ENCODE measurements at regions not wholly inside any gene's neighbourhood (a gene's known extent, or its start where the extent isn't known, plus 50 kb on each side); places are given as distances from the start of the nearest gene placed in this dataset.

DNA sequence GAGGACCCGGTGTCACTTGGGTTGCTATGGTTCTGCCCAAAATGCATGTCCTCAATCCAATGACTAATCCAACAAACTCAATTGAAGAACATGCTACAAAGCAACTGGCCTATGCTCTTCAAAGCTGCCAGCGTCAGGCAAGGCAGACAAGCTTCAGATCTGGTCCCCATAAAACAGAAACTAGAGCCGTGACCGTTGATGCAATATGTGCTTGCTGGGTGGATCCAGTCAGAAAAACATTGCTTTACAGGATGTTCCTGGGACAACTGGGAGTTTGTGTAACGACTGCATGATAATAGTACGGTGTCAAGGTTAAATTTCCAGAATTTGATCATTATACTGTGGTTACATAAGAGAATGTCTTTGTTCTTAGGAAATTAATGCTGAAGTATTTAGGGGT is 120.7 kb upstream of the CTBP2 start:
- no peak for FAIRE-seq
- DNase-seq, result no peak
- 72 to 73% methylated on average over 6 of the region's 6 CpGs for WGBS, 2 donors

DNA sequence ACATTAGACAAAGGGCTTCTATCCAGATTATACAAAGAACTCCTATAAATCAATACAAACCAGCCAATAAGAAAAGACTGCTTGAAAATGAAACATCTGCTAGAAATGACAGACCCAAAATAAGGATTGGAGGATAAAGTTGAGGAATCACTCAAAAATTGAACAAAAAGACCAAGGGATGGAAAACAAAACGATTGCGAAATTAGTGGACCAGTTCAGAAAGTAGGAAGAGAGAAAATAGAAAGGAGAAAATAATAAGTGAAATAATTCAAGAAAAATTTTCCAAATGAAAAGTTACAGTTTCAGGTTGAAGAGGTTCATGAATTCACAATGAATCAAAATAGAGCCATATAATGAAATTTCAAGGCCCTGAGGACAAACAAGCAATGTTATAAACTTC is 115.8 kb upstream of the CTBP2 start:
- ATAC-seq, result no peak
- 89 to 98% methylated on average over 2 of the region's 2 CpGs for WGBS, 2 donors
- intact Hi-C loops (cut with DNase I), result no loop called here
- Histone ChIP-seq H3K27ac (no peak overlapping the region), H3K4me1 (no peaks in the 10 kb centered on the region), H3K36me3 (no peaks in the 10 kb centered on the region), H3K9me3 (no peaks in the 10 kb centered on the region), H3K4me3 (no peak overlapping the region), H3K27me3 (no peaks in the 10 kb centered on the region)
- DNase-seq, result no peak
- TF ChIP-seq, protein P1, sequence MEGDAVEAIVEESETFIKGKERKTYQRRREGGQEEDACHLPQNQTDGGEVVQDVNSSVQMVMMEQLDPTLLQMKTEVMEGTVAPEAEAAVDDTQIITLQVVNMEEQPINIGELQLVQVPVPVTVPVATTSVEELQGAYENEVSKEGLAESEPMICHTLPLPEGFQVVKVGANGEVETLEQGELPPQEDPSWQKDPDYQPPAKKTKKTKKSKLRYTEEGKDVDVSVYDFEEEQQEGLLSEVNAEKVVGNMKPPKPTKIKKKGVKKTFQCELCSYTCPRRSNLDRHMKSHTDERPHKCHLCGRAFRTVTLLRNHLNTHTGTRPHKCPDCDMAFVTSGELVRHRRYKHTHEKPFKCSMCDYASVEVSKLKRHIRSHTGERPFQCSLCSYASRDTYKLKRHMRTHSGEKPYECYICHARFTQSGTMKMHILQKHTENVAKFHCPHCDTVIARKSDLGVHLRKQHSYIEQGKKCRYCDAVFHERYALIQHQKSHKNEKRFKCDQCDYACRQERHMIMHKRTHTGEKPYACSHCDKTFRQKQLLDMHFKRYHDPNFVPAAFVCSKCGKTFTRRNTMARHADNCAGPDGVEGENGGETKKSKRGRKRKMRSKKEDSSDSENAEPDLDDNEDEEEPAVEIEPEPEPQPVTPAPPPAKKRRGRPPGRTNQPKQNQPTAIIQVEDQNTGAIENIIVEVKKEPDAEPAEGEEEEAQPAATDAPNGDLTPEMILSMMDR (IDR thresholded peaks at IDR 0.05), result no peak
- no peak for FAIRE-seq

More for the DNA sequence above, 120.7 kb upstream of the CTBP2 start:
- no peaks in the 10 kb centered on the region for H3K36me3 ChIP-seq
- H3K4me3 ChIP-seq, result no peak overlapping the region
- H3K27ac ChIP-seq, result no peak overlapping the region
- no peaks in the 10 kb centered on the region for H3K4me1 ChIP-seq
- no peaks in the 10 kb centered on the region for H3K27me3 ChIP-seq
- TF ChIP-seq, protein P1 (IDR thresholded peaks at IDR 0.05), result no peak
- ATAC-seq, result no peak
- intact Hi-C loops (cut with DNase I), result no loop called here
- no peaks in the 10 kb centered on the region for H3K9me3 ChIP-seq

DNA sequence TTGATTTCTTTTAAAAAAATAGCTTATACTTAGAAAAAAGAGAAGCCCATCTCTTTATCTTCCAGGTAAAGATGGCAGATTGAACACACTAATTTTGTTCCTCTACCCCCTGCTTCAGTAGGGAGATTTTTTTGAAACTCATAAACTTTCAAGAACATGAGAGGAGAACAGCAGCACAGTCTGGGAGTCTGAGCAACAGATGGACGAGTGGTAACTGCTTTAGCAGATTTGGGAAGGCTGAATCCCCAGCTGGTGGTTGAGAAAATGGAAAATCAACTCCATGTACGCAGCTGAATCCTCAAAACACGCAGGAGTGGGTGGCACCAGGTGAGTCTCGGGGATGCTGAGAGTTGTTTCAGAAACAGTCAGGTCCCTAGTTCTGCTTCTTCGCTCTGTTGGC is 114.6 kb upstream of the CTBP2 start:
- no peaks in the 10 kb centered on the region for H3K4me1 ChIP-seq
- WGBS, 2 donors, result 87 to 88% methylated on average over 5 of the region's 5 CpGs
- H3K27me3 ChIP-seq, result no peaks in the 10 kb centered on the region
- intact Hi-C loops (cut with DNase I), result no loop called here
- TF ChIP-seq, protein P1 (IDR thresholded peaks at IDR 0.05), result no peak
- no peak for FAIRE-seq
- no peak overlapping the region for H3K27ac ChIP-seq
- H3K9me3 ChIP-seq, result no peaks in the 10 kb centered on the region
- H3K36me3 ChIP-seq, result no peaks in the 10 kb centered on the region
- no peak overlapping the region for H3K4me3 ChIP-seq
- DNase-seq, result no peak
- no peak for ATAC-seq

DNA sequence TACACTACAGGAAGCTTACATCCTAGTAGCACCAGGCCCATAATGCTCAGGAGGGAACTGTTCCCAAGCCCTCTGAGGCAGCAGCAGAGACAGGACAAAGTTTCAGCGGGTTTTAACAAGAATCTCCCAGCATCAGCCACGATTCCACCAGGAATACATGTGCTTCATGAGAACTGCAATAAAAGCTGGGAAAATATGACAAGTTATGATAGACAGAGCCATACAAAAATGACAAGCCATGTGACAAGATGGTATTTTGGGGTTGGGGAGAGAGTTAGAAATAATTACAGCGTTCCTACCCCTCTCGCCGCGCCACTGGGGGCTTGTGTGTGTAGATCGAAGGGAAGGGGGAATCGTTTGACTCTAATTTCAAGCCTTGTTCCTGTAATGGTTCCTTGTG is 112.7 kb upstream of the CTBP2 start:
- no peaks in the 10 kb centered on the region for H3K9me3 ChIP-seq
- H3K36me3 ChIP-seq, result no peaks in the 10 kb centered on the region
- no peak overlapping the region for H3K4me3 ChIP-seq
- TF ChIP-seq, protein P1 (IDR thresholded peaks at IDR 0.05), result no peak
- no peak for FAIRE-seq
- H3K4me1 ChIP-seq, result no peaks in the 10 kb centered on the region
- ATAC-seq, result no peak
- no peak for DNase-seq
- intact Hi-C loops (cut with DNase I), result no loop called here
- H3K27me3 ChIP-seq, result no peaks in the 10 kb centered on the region
- WGBS, 2 donors, result 82 to 84% methylated on average over 8 of the region's 8 CpGs
- H3K27ac ChIP-seq, result no peak overlapping the region

DNA sequence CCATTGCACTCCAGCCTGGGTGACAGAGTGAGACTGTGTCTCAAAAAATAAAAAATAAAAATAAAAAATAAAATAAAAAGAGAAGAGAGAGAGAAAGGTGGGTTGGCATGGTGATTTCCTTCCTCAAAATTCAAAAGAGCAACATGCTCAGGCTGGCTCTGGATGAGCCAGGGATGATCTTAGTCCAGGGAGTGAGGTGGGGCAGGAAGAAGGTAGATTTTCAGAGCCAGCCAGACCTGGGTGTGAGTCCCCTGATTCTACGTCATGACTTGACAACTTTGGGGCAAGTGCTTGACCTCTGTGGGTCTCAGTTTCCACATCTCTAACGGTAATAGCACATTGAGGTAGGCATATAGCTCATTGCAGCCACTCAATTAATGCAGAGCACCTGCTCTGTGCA is 109.4 kb upstream of the CTBP2 start:
- no peaks in the 10 kb centered on the region for H3K27me3 ChIP-seq
- ATAC-seq, result no peak
- H3K4me1 ChIP-seq, result no peaks in the 10 kb centered on the region
- H3K36me3 ChIP-seq, result no peaks in the 10 kb centered on the region
- FAIRE-seq, result no peak
- intact Hi-C loops (cut with DNase I), result no loop called here
- TF ChIP-seq, protein P1 (IDR thresholded peaks at IDR 0.05), result no peak
- DNase-seq, result no peak
- no peak overlapping the region for H3K27ac ChIP-seq
- 85 to 87% methylated on average over 2 of the region's 2 CpGs for WGBS, 2 donors
- H3K9me3 ChIP-seq, result no peaks in the 10 kb centered on the region
- no peak overlapping the region for H3K4me3 ChIP-seq

Data from pancreas (tissue), 10 donors.